ENCODE measurements at regions not wholly inside any gene's neighbourhood (a gene's known extent, or its start where the extent isn't known, plus 50 kb on each side); places are given as distances from the start of the nearest gene placed in this dataset.
A peak's percentile ranks its signal among the peaks of the same experiment; 100 is the strongest.

GRCh38 chr20:60512443-60512842, 554.2 kb downstream of the CDH26 start:
- Histone ChIP-seq H3K27ac (ENCODE audit: low read depth, low read length) (peak overlapping the region; percentile 43), H3K27me3 (ENCODE audit: control insufficient read depth, insufficient read depth, low read length) (no peaks in the 10 kb centered on the region), H3K4me3 (ENCODE audit: low read depth, low read length) (no peak overlapping the region), H3K9me3 (ENCODE audit: control insufficient read depth, insufficient read depth, low read length) (no peaks in the 10 kb centered on the region)
- DNase-seq (ENCODE audit: low read depth, low spot score) = peak; percentile 23
- POLR2A ChIA-PET = no interaction called here
- TF ChIP-seq, protein P1, sequence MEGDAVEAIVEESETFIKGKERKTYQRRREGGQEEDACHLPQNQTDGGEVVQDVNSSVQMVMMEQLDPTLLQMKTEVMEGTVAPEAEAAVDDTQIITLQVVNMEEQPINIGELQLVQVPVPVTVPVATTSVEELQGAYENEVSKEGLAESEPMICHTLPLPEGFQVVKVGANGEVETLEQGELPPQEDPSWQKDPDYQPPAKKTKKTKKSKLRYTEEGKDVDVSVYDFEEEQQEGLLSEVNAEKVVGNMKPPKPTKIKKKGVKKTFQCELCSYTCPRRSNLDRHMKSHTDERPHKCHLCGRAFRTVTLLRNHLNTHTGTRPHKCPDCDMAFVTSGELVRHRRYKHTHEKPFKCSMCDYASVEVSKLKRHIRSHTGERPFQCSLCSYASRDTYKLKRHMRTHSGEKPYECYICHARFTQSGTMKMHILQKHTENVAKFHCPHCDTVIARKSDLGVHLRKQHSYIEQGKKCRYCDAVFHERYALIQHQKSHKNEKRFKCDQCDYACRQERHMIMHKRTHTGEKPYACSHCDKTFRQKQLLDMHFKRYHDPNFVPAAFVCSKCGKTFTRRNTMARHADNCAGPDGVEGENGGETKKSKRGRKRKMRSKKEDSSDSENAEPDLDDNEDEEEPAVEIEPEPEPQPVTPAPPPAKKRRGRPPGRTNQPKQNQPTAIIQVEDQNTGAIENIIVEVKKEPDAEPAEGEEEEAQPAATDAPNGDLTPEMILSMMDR (IDR thresholded peaks at IDR 0.05; ENCODE audit: low read depth, low read length) = no peak
- CTCF ChIA-PET = interaction anchor here (0.6 kb wide), 1 partner anchor 25 kb away, joined by 3 read pairs; no protein-coding TSS in a partner anchor

DNA sequence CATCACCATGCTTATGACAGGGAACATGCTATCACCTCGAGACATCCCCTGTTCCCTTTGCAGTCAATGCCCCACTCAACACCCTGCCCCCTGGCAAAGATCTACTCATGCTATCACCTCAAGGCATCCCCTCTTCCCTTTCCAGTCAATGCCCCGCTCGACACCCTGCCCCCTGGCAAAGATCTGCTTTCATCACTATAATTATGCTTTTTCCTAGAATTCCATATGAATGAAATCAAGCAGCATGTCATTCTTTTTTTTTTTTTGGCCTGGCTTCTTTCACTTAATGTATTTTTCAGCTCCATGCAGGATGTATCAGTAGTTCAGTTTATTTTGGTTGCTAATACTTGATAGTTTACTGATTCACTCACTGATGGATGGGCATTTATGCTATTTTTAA, 554.9 kb downstream of the CDH26 start:
- ChIA-PET POLR2A (interaction anchor here (0.7 kb wide), 1 partner anchor 24 kb away, joined by 5 read pairs; no protein-coding TSS in a partner anchor), CTCF (no interaction called here)
- no peak for DNase-seq (ENCODE audit: low read depth, low spot score)
- TF ChIP-seq, protein P1 (IDR thresholded peaks at IDR 0.05; ENCODE audit: low read depth, low read length) = no peak
- H3K27me3 ChIP-seq (ENCODE audit: control insufficient read depth, insufficient read depth, low read length) = no peaks in the 10 kb centered on the region
- no peaks in the 10 kb centered on the region for H3K9me3 ChIP-seq (ENCODE audit: control insufficient read depth, insufficient read depth, low read length)
- no peak overlapping the region for H3K27ac ChIP-seq (ENCODE audit: low read depth, low read length)
- H3K4me3 ChIP-seq (ENCODE audit: low read depth, low read length) = no peak overlapping the region

GRCh38 chr20:60516442-60516841, 558.2 kb downstream of the CDH26 start:
- TF ChIP-seq, protein P1 (IDR thresholded peaks at IDR 0.05; ENCODE audit: low read depth, low read length) = no peak
- Histone ChIP-seq H3K27me3 (ENCODE audit: control insufficient read depth, insufficient read depth, low read length) (no peaks in the 10 kb centered on the region), H3K9me3 (ENCODE audit: control insufficient read depth, insufficient read depth, low read length) (no peaks in the 10 kb centered on the region), H3K27ac (ENCODE audit: low read depth, low read length) (no peak overlapping the region), H3K4me3 (ENCODE audit: low read depth, low read length) (no peak overlapping the region)
- ChIA-PET POLR2A (no interaction called here), CTCF (no interaction called here)
- DNase-seq (ENCODE audit: low read depth, low spot score) = no peak

GRCh38 chr20:60518022-60518421, 559.8 kb downstream of the CDH26 start:
- no peaks in the 10 kb centered on the region for H3K9me3 ChIP-seq (ENCODE audit: control insufficient read depth, insufficient read depth, low read length)
- TF ChIP-seq, protein P1 (IDR thresholded peaks at IDR 0.05; ENCODE audit: low read depth, low read length) = no peak
- no peak overlapping the region for H3K4me3 ChIP-seq (ENCODE audit: low read depth, low read length)
- ChIA-PET CTCF (no interaction called here), POLR2A (no interaction called here)
- no peaks in the 10 kb centered on the region for H3K27me3 ChIP-seq (ENCODE audit: control insufficient read depth, insufficient read depth, low read length)
- no peak for DNase-seq (ENCODE audit: low read depth, low spot score)
- no peak overlapping the region for H3K27ac ChIP-seq (ENCODE audit: low read depth, low read length)

DNA sequence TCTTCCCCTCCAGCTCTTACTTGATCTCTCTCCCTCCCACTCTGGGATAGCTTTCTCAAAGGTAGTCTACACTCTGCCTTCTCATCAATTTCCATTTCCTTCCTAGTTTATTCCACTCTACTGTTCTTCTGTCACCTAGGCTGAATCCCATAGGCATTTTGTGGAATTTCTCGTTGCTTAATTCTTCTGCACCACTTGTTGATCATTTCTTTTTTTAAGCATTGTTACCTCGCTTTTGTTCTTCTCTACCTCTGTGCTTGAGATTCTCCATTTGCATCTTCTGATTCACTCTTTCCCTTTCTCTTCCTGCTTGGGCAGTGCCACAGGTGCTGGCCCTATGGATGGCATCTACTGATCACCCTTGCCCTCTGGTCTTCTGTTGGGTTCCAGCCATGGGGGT, 567.2 kb downstream of the CDH26 start:
- Histone ChIP-seq H3K27me3 (ENCODE audit: control insufficient read depth, insufficient read depth, low read length) (no peaks in the 10 kb centered on the region), H3K4me3 (ENCODE audit: low read depth, low read length) (no peak overlapping the region), H3K9me3 (ENCODE audit: control insufficient read depth, insufficient read depth, low read length) (no peaks in the 10 kb centered on the region), H3K27ac (ENCODE audit: low read depth, low read length) (no peak overlapping the region)
- no peak for DNase-seq (ENCODE audit: low read depth, low spot score)
- TF ChIP-seq, protein P1 (IDR thresholded peaks at IDR 0.05; ENCODE audit: low read depth, low read length) = no peak
- POLR2A ChIA-PET = no interaction called here
- CTCF ChIA-PET = no interaction called here

All from AG04450 (cell line).